GM12891 (cell line): ENCODE measurements at regions not wholly inside any gene's neighbourhood (a gene's known extent, or its start where the extent isn't known, plus 50 kb on each side); places are given as distances from the start of the nearest gene placed in this dataset.

ENCODE experiments used
- DNase-seq: peaks from one replicate; pipeline ENCODE4 v3.0.0; 2011; ENCODE audit warnings: low spot score; ENCODE audit not compliant: insufficient read length
- FAIRE-seq: peaks from 2 replicates; lab custom pipeline; 2011; peaks lifted over from hg19 to GRCh38; lab: Jason Lieb, UNC
- PAX5 ChIP-seq: IDR thresholded peaks from 2 replicates; pipeline ENCODE4 v1.6.1; 2011; ENCODE audit warnings: low read length, moderate library complexity, mild to moderate bottlenecking; ENCODE audit not compliant: insufficient read depth, severe bottlenecking
- POLR2A ChIP-seq: IDR thresholded peaks from 2 replicates; pipeline ENCODE4 v1.6.1; 2011; ENCODE audit warnings: low read depth, low read length, control low read depth
- POLR2AphosphoS5 ChIP-seq: IDR thresholded peaks from 2 replicates; pipeline ENCODE4 v1.6.1; 2011; ENCODE audit warnings: low read depth, low read length, control low read depth
- POU2F2 ChIP-seq: IDR thresholded peaks from 2 replicates; pipeline ENCODE4 v1.6.1; 2011; ENCODE audit warnings: low read depth, mild to moderate bottlenecking, control low read depth, low read length, moderate library complexity
- SPI1 ChIP-seq: IDR thresholded peaks from 2 replicates; pipeline ENCODE4 v1.6.1; 2011; ENCODE audit warnings: low read depth, low read length, control low read depth
- TAF1 ChIP-seq: IDR thresholded peaks from 2 replicates; pipeline ENCODE4 v1.6.1; 2011; ENCODE audit warnings: low read depth, low read length, control low read depth

GRCh38 chr5:96144289-96144688 lies 182.6 kb upstream of the ELL2 start:
- no peak for DNase-seq
- no peak for FAIRE-seq
- TF ChIP-seq POU2F2 (no peak), POLR2AphosphoS5 (no peak), TAF1 (no peak), PAX5 (no peak), POLR2A (no peak), SPI1 (no peak)

DNA sequence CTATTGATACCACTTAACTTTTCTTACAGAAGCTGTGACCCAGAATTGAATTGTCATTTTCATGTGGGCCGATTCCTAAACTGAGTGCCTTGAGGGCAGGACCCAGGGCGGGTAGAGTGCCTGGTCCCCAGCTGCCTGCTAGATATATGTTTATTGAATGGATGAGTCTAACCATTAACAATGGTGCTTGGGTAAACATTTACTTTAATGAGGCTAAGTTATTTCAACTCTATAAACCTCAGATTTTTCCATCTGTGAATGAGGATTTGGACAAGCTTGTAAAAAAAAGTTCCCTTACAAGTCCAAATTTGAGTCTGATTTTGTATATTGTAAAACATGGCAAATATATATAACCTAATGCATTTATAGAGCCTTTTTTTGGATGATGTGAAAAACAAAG lies 181.8 kb upstream of the ELL2 start:
- no peak for DNase-seq
- FAIRE-seq: no peak
- TF ChIP-seq SPI1 (no peak), TAF1 (no peak), POU2F2 (no peak), POLR2AphosphoS5 (no peak), PAX5 (no peak), POLR2A (no peak)

DNA sequence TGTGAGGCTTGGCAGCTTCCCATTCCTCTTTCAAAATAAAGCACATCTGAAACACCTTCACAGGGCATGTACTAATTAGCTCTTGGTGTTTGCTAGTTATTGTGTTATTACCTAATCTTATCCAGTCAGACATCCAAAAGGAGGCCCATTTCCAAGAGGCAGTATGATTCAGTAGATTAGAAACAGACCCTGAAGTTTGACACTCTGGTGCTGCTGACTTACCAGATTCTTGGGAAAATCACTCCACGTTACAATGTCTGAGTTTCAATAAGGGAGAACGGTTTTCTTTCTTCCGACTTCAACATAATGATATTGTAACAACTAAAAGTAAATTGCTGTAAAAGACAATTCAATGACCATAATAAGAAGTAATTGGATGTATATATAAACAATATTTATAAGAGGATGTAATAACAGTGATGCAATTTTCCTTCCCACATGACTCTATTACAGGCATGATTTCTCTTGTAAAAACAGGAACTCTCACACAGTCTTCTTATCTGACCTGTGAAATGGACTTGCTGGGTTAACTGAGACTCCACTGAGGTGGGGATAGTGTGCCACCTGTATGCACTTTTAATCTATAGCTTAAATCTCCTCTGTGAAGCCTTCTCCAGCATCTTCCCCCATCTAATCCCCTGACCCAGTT lies 181.3 kb upstream of the ELL2 start:
- DNase-seq (no peak), FAIRE-seq (no peak)
- 0 out of 2 replicates have a peak, but pooled peaks have one; percentile 6 for TF ChIP-seq SPI1
- TF ChIP-seq POU2F2: no peak

DNA sequence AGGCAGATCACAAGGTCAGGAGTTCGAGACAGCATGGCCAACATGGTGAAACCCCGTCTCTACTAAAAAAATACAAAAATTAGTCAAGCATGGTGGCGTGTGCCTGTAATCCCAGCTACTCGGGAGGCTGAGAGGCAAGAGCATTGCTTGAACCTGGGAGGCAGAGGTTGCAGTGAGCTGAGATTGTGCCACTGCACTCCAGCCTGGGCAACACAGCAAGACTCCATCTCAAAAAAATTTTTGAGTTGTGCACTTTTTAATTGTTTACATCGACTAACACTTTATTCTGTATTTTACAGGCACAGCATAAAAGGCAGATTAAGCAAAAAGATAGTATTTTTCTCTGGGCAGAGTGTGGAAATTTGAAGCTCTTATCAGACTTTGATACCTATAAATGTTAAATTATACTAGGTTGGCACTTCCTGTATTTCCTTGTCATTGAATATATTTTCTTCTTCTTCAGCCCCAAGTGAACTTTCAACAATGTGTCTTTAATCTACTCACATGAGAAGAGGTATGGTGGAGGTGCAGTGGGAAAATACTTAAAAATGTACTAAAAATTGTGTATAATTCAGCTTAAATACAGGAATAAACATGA lies 180.6 kb upstream of the ELL2 start:
- FAIRE-seq (no peak), DNase-seq (no peak)
- TF ChIP-seq POU2F2 (no peak), POLR2AphosphoS5 (no peak), POLR2A (no peak), PAX5 (no peak), SPI1 (no peak), TAF1 (no peak)

DNA sequence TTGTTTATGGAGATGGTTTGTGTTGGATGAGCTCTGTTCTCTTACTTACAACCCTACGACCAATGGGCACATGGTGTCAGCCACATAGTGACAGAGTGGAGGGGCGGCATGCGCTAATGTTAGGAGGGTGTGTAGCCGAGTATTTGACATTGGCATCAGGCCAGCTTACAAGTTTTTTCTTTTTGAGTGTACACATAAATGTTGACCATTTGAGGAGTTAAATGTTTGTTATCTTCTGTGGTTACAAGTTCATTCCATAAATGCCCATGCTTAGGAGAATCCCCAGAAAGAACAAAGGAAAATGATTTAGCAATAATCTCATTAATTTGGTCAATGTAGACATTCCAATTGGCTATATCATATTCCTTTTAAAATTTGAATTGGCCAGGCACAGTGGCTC lies 180.1 kb upstream of the ELL2 start:
- no peak for FAIRE-seq

GRCh38 chr5:96140496-96140895 lies 178.8 kb upstream of the ELL2 start:
- no peak for DNase-seq
- no peak for FAIRE-seq
- TF ChIP-seq POU2F2: no peak
- TF ChIP-seq SPI1: no peak
- no peak for TF ChIP-seq TAF1
- no peak for TF ChIP-seq PAX5
- TF ChIP-seq POLR2A: no peak
- no peak for TF ChIP-seq POLR2AphosphoS5

More for the DNA sequence above, 180.1 kb upstream of the ELL2 start:
- TF ChIP-seq POLR2AphosphoS5 (no peak), POLR2A (no peak), SPI1 (no peak), POU2F2 (no peak), PAX5 (no peak), TAF1 (no peak)
- DNase-seq: no peak

- no peak for FAIRE-seq
- TF ChIP-seq PAX5 (no peak), POLR2A (no peak), POLR2AphosphoS5 (no peak), POU2F2 (no peak), SPI1 (no peak)
- DNase-seq: no peak
Observed at GRCh38 chr5:96140084-96140483, 178.4 kb upstream of the ELL2 start.

DNA sequence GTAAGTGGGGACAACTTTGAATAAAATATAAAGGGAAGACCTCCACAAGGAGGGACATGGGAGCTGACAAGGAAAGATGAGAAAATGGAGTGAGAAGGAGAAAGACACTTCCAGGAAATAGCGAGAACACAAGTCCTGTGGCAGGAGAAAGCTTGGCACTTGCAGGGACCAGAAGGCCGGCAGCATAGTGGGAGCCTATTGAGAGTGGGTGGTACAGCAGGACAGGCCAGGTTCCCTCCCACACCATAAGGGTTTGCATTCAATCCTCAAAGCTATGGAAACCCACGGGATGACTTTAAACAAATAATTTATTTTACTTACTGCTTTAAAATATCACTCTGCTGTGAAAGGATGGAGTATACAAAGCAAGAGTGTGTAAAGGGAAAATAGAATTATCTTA lies 173.2 kb upstream of the ELL2 start:
- DNase-seq: no peak
- TF ChIP-seq POU2F2 (no peak), TAF1 (no peak), POLR2A (no peak), PAX5 (no peak), POLR2AphosphoS5 (no peak), SPI1 (no peak)
- no peak for FAIRE-seq

DNA sequence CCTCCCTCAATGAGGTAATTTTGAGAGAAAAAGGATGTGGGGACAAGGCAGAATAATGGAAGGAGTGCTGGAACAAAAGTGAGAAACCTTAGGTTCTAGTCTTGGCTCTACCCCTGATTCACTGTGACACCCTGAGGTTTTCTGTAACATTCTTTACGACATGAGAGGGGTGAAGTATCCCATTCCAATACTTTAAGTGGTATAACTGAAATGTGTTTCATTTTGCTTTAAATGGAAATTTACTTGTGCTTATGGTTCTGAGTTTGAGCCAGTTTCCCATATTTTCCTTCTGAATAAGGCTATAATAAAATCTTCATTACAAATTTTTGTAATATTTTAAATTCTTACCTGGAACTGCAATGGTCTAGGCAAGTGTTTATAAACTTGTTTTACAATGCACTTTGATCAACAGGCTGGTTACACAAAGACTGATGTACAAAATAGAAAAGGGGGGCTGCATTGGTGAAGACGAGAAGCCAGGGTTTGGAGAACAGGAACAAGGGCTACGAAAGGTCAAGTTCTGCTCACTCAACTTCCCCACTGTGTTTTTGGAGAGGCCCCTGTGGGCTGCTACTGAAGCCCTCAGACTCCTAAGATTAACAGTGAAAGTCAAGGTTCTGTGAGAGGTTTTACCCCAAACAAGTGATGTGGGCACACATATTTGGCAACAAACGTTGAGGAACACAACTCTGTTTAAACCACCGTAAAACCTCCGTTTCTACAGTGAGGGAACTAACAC lies 171.9 kb upstream of the ELL2 start:
- no peak for FAIRE-seq
- TF ChIP-seq POU2F2 (no peak), TAF1 (no peak)
- no peak for DNase-seq

DNA sequence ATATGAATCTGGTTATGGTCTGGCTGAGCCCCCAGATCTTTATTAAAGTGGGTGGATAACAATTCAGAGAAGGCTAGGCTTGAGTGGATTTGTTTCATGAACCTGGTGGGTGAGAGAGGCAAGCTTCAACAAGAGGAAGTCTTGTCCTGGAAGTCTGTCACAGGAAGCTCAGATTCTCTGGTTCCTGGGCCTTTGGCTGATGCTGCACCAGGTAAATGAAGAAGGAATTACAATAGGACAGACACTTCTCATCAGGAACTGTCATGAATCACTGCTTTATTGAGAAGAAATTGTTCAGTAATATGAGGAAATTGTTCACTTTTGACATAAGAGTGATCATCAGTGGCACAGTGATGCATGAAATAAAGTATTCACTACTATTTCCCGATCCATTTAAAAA lies 167.6 kb upstream of the ELL2 start:
- DNase-seq (no peak), FAIRE-seq (no peak)
- TF ChIP-seq PAX5 (no peak), SPI1 (no peak), POLR2AphosphoS5 (no peak), POLR2A (no peak), POU2F2 (no peak), TAF1 (no peak)
